Activated CD8-positive, alpha-beta T cell treated with anti-CD3 and anti-CD28 coated beads, Interleukin-2, amount 10 ng/mL, durations not matched to agents 7 days and 5 days (primary cell): ENCODE measurements at regions not wholly inside any gene's neighbourhood (a gene's known extent, or its start where the extent isn't known, plus 50 kb on each side); places are given as distances from the start of the nearest gene placed in this dataset.

Experiments used
- ATAC-seq: fragments of 150-1000 bp; cut with Tn5 transposase; one replicate; pipeline ENCODE4 v1.10.0; 2021; ENCODE audit warnings: moderate library complexity
- CTCF ChIA-PET: fragments of 350-600 bp; sonication (Branson Sonifier 250); formaldehyde crosslinking; loops from one replicate; lab custom pipeline; 2021; ENCODE audit warnings: antibody characterized with exemption; lab: Charles Lee
- POLR2A ChIA-PET: fragments of 350-600 bp; sonication (Branson Sonifier 250); formaldehyde crosslinking; loops from one replicate; lab custom pipeline; 2021; ENCODE audit warnings: antibody characterized with exemption; lab: Charles Lee
- DNase-seq: peaks from one replicate; pipeline ENCODE4 v3.0.0-alpha.2; 2020
- H3K27ac Mint-ChIP-seq: one replicate; pipeline ENCODE4 v1.8.0; 2021; ENCODE audit warnings: mild to moderate bottlenecking, mixed read lengths
- H3K27me3 Mint-ChIP-seq: one replicate; pipeline ENCODE4 v1.8.0; 2021; ENCODE audit warnings: low read depth, mixed read lengths
- H3K36me3 Mint-ChIP-seq: one replicate; pipeline ENCODE4 v1.8.0; 2021; ENCODE audit warnings: low read depth, mixed read lengths
- H3K4me1 Mint-ChIP-seq: one replicate; pipeline ENCODE4 v1.8.0; 2021; ENCODE audit warnings: low read depth, mixed read lengths
- H3K4me3 Mint-ChIP-seq: one replicate; pipeline ENCODE4 v1.8.0; 2021; ENCODE audit warnings: mild to moderate bottlenecking, mixed read lengths
- H3K9me3 Mint-ChIP-seq: one replicate; pipeline ENCODE4 v1.8.0; 2022; ENCODE audit warnings: mixed read lengths; ENCODE audit not compliant: insufficient read depth

DNA sequence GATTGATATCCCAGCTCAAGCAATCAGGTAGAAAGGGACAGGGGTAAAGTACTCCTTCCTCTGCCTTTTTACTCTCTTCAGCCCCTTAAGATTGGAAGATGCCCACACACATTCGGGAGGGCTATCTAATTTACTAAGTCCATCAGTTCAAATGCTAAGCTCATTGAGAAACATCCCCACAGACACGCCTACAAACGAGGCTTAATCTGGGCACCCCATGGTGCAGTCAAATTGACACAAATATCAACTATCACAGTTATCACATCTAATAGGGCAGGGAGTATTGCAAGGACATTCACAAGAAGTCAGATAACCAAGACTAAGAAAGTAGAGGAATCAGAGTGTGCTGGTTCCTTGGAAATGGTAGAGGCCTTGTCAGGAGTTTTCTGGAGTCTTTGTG, 437.8 kb upstream of the AZI2 start:
- ChIA-PET POLR2A (no interaction called here), CTCF (no interaction called here)
- Mint-ChIP-seq H3K9me3 (no peaks in the 10 kb centered on the region), H3K4me1 (no peaks in the 10 kb centered on the region), H3K36me3 (no peaks in the 10 kb centered on the region), H3K4me3 (no peak overlapping the region), H3K27ac (no peak overlapping the region), H3K27me3 (no peaks in the 10 kb centered on the region)
- ATAC-seq (no peak), DNase-seq (no peak)

DNA sequence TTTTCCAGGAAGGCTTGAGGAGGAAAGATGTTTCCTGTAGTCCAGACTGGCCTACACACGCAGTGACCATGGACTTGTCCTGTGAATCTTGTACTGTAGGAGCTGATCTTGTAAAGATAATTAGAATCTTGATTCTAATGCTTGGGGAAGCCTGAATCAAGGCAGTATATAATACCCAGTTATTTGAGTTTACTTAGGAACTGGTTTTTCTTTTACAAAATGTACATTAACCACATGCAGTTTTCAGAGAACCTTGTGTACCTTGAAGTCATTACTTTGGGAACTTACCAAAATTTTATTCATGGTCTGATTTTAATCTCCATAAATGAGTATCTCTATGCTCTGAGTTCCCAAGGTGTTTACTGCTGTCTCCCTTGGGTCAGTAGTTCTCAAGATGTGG, 439.9 kb upstream of the AZI2 start:
- no peak overlapping the region for H3K4me3 Mint-ChIP-seq
- H3K36me3 Mint-ChIP-seq = no peaks in the 10 kb centered on the region
- no peaks in the 10 kb centered on the region for H3K9me3 Mint-ChIP-seq
- no peak for ATAC-seq
- no peak overlapping the region for H3K27ac Mint-ChIP-seq
- H3K4me1 Mint-ChIP-seq = no peaks in the 10 kb centered on the region
- CTCF ChIA-PET = no interaction called here
- no peaks in the 10 kb centered on the region for H3K27me3 Mint-ChIP-seq
- no peak for DNase-seq
- POLR2A ChIA-PET = no interaction called here

DNA sequence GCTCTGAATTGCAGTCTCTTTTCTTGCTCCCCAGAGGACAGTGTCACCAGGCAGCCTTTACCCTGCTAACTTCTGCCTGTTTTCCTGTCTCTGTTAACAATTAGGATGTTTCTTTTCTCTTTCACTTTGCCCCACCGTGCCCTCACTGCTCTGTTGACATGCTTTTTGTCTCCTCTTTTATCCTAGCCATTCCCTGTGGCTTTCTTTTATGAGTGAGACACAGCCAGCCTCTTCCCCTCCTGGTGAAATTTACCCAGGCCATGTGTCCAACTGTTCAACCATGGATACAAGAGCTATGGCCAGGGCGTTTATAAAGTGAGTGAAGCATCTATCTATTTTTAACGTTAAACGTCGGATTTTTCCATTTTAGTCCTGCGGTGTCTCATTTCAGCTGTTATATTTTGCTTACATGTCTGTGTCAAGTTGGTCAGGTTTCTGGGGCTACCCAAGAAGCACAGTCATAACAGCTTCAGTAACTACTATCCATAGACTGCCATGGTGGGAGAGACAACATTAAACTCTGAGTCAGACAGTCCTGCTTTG, 443.2 kb upstream of the AZI2 start:
- H3K4me3 Mint-ChIP-seq = no peak overlapping the region
- no peaks in the 10 kb centered on the region for H3K27me3 Mint-ChIP-seq
- ChIA-PET CTCF (no interaction called here), POLR2A (no interaction called here)
- DNase-seq (no peak), ATAC-seq (no peak)
- no peaks in the 10 kb centered on the region for H3K36me3 Mint-ChIP-seq
- H3K4me1 Mint-ChIP-seq = no peaks in the 10 kb centered on the region
- H3K27ac Mint-ChIP-seq = no peak overlapping the region
- H3K9me3 Mint-ChIP-seq = no peaks in the 10 kb centered on the region

DNA sequence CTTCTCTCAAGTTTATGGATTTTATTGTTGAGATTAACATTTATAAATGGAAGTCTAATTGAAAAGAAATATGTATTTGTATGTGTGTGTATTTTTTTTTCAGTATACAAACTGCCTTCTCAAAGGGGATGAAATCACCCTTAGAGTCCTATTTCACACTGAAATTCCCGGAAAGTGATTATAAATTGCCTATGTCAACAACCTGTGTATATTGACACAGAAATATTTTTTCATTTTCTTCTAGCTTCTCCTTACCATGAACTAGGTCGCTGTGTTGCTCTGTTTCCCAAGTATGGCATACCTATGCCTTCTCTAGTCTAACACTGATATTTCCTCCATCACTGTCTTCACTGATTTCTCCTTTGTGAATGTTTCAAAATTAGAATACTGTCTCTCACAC, 444.0 kb upstream of the AZI2 start:
- DNase-seq = no peak
- ChIA-PET CTCF (no interaction called here), POLR2A (no interaction called here)
- H3K4me1 Mint-ChIP-seq = no peaks in the 10 kb centered on the region
- H3K4me3 Mint-ChIP-seq = no peak overlapping the region
- no peaks in the 10 kb centered on the region for H3K36me3 Mint-ChIP-seq
- no peak overlapping the region for H3K27ac Mint-ChIP-seq
- H3K9me3 Mint-ChIP-seq = no peaks in the 10 kb centered on the region
- no peak for ATAC-seq
- H3K27me3 Mint-ChIP-seq = no peaks in the 10 kb centered on the region

DNA sequence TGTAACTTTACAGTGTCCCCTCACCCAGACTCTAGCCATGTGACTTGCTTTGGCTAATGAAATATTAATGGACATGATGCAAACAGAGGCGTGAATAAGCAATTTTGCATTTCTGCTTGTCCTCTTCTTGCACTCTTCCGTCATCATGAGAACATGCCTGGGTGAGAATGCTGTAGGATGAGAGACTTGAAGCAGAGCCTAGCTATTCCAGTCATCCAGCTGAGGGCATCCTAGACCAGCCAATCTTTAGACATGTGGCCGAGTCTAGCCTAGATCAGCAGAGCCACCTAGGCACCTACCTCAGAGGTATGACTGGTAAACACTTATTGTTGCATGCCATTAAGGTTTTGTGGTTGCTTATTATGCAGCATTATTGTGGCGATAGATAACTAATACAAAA, 450.5 kb upstream of the AZI2 start:
- ChIA-PET POLR2A (no interaction called here), CTCF (no interaction called here)
- ATAC-seq (no peak), DNase-seq (no peak)
- no peak overlapping the region for H3K4me3 Mint-ChIP-seq
- H3K27ac Mint-ChIP-seq = no peak overlapping the region
- no peaks in the 10 kb centered on the region for H3K27me3 Mint-ChIP-seq
- no peaks in the 10 kb centered on the region for H3K4me1 Mint-ChIP-seq
- H3K9me3 Mint-ChIP-seq = no peaks in the 10 kb centered on the region
- H3K36me3 Mint-ChIP-seq = no peaks in the 10 kb centered on the region

DNA sequence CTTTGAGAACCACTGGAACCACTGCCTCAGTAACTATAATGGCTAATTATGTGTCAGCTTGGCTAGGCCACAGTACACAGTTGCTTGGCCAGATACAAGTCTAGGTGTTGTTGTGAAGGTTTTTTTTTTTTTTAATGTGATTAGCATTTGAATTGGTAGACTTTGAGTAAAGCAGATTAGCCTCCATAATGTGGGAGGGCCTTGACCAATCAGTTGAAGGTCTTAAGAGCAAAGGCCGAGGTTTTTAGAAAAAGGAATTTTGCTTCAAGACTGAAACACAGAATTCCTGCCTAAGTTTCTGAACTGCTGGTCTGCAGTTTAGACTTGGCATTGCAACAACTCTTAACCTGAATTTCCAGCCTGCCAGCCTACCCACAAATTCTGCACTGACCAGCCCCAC, 451.6 kb upstream of the AZI2 start:
- ChIA-PET POLR2A (no interaction called here), CTCF (no interaction called here)
- Mint-ChIP-seq H3K27me3 (no peaks in the 10 kb centered on the region), H3K27ac (no peak overlapping the region), H3K4me3 (no peak overlapping the region), H3K9me3 (no peaks in the 10 kb centered on the region), H3K4me1 (no peaks in the 10 kb centered on the region), H3K36me3 (no peaks in the 10 kb centered on the region)
- ATAC-seq = no peak
- no peak for DNase-seq

DNA sequence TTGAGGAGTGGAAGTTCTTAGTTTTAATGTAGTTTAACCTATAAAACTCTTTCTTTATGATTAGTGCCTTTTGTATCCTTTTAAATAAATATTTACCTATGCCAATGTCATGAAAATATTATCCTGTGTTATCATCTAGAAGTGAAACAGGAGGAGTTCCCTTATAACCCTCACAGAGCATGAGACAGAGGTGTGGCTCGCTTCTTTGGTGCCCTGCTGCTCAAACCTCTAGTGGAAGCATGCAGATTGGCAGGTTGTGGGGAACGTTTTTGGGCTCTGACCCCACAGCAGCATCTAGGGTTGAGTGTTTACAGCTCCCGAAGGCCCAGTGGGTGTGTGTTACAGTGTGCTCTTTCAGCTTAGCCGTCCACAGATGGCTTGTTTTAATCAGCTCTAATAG, 459.4 kb upstream of the AZI2 start:
- H3K4me1 Mint-ChIP-seq = no peaks in the 10 kb centered on the region
- ChIA-PET POLR2A (no interaction called here), CTCF (no interaction called here)
- H3K36me3 Mint-ChIP-seq = no peaks in the 10 kb centered on the region
- DNase-seq (no peak), ATAC-seq (no peak)
- H3K27ac Mint-ChIP-seq = no peak overlapping the region
- H3K4me3 Mint-ChIP-seq = no peak overlapping the region
- no peaks in the 10 kb centered on the region for H3K9me3 Mint-ChIP-seq
- H3K27me3 Mint-ChIP-seq = no peaks in the 10 kb centered on the region

DNA sequence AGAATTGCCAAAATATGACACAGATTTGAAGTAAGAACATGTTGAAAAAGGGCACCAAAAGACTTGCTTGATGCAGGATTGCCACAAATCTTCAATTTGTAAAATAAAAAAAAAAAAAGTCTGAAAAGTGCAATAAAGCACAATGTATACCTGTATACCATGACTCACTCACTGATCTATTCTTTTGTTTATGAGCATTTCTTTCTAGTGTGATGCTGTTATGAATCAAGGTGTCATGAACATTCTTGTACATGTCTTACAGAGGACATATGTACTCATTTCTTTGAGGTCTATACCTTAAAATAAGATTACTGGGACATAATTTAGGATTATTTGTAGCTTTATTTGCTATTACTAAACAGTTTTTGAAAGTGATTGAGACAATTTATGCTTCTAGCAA, 464.9 kb upstream of the RBMS3 start:
- Mint-ChIP-seq H3K4me1 (no peaks in the 10 kb centered on the region), H3K36me3 (no peaks in the 10 kb centered on the region), H3K27me3 (no peaks in the 10 kb centered on the region), H3K27ac (no peak overlapping the region), H3K4me3 (no peak overlapping the region), H3K9me3 (no peaks in the 10 kb centered on the region)
- POLR2A ChIA-PET = no interaction called here
- CTCF ChIA-PET = no interaction called here
- no peak for ATAC-seq
- no peak for DNase-seq

DNA sequence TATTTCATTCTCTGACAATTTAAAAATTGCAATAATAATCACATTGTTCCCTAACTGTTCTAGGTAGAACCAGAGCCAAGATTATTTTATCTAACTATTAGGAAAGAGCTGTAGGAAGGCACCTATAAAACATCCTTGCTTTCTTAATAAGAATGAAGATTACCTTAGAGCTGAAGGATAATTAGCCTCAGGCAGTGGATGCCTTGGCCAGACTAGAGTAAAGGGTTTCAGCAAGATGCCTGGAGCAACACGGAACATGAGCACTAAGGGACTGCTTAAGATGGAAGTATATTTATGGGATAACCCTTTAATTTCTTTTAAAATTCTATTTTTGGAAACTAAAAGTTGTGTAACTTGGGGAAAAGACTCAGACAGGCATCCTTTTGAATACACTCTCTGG, 456.6 kb upstream of the RBMS3 start:
- no peaks in the 10 kb centered on the region for H3K27me3 Mint-ChIP-seq
- H3K4me1 Mint-ChIP-seq = no peaks in the 10 kb centered on the region
- H3K9me3 Mint-ChIP-seq = no peaks in the 10 kb centered on the region

DNA sequence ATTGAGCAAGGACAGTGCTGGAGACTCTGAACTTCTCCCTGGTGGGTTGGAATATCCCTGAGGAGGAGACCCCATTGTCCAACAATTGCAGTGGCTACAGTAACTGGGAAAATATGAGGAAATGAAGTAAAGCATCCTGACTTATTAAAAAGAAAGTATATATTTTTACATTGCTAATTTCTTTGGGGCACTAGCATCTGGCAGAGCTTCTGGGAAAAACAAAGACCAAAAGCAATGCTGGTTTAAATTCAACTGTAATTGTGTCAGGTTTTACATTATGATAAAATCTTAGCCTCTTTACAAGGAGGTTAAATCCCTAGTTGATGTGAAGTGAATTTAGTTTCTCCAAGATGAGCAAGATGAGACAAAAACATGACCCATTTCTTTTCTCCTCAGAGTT, 454.0 kb upstream of the RBMS3 start:
- ATAC-seq (no peak), DNase-seq (no peak)
- CTCF ChIA-PET = no interaction called here
- Mint-ChIP-seq H3K4me3 (no peak overlapping the region), H3K27me3 (no peaks in the 10 kb centered on the region), H3K27ac (no peak overlapping the region), H3K9me3 (peaks cover 6% of the 10 kb centered on the region), H3K36me3 (no peaks in the 10 kb centered on the region), H3K4me1 (no peaks in the 10 kb centered on the region)
- POLR2A ChIA-PET = no interaction called here

More for the DNA sequence above, 456.6 kb upstream of the RBMS3 start:
- no peaks in the 10 kb centered on the region for H3K36me3 Mint-ChIP-seq
- ChIA-PET CTCF (no interaction called here), POLR2A (no interaction called here)
- no peak overlapping the region for H3K4me3 Mint-ChIP-seq
- no peak overlapping the region for H3K27ac Mint-ChIP-seq
- DNase-seq = no peak
- no peak for ATAC-seq

DNA sequence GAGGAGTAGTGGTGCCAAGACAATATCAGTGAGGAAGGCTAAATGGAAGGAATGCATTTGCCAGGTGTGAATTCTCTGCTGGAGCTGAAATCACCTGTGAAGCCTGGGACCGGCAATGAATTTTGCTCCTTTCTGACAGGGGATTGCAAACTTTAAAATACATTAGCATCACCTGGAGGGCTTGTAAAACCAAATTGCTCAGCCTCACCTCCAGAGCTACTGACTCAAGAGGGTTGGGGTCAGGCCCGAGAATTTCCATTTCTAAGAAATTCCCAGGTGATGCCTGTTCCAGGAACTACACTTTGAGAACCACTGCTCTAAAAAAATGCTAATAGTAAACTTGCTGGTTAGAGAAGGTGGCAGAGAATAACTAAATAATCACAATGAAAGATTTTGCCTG, 445.6 kb upstream of the RBMS3 start:
- Mint-ChIP-seq H3K36me3 (no peaks in the 10 kb centered on the region), H3K4me1 (no peaks in the 10 kb centered on the region), H3K4me3 (no peak overlapping the region), H3K27me3 (no peaks in the 10 kb centered on the region), H3K9me3 (no peaks in the 10 kb centered on the region), H3K27ac (no peak overlapping the region)
- DNase-seq = no peak
- ChIA-PET CTCF (no interaction called here), POLR2A (no interaction called here)
- no peak for ATAC-seq

DNA sequence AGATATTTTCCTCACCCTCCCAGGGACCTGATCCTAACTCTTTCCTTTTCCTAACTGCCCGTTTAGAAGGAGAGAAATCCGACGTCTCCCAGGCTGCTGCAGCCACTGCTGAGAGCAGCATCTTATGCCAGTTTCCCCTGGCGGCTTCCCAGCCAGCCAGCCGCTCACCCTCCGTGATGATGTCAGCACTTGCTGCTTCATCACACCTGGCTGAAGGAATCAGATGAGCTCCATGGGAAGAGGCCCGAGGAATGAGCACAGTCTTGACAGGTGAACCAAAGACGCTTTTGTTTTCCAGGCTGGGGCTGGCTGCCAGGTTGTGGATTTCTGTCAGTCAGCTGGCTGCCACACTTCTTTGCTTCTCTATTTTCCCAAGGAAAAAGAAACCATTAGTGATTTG, 445.1 kb upstream of the RBMS3 start:
- no peaks in the 10 kb centered on the region for H3K9me3 Mint-ChIP-seq
- no peak for DNase-seq
- no peaks in the 10 kb centered on the region for H3K27me3 Mint-ChIP-seq
- H3K27ac Mint-ChIP-seq = no peak overlapping the region
- no peaks in the 10 kb centered on the region for H3K36me3 Mint-ChIP-seq
- ChIA-PET POLR2A (no interaction called here), CTCF (no interaction called here)
- H3K4me1 Mint-ChIP-seq = no peaks in the 10 kb centered on the region
- H3K4me3 Mint-ChIP-seq = no peak overlapping the region
- no peak for ATAC-seq

DNA sequence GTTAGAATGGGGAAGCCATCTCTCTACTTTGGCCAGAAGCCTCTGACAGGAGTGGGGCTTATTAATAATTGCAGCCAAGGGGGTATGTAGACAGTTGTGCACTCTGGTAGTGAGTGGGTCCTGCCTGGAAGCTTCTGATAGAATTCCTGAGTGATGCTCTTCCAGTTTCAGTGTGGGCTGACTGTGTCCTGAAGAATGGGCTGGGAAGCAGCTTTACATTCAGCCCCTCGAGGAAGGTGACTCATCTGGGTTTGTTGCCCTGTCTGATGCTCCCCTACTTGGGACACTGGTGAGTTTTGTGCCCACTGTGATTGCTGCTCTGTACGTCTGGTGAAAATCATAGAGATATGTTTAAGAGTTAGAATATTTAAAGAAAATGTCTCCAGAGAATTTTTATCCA, 444.7 kb upstream of the RBMS3 start:
- CTCF ChIA-PET = no interaction called here
- H3K27me3 Mint-ChIP-seq = no peaks in the 10 kb centered on the region
- no peaks in the 10 kb centered on the region for H3K36me3 Mint-ChIP-seq
- H3K27ac Mint-ChIP-seq = no peak overlapping the region
- POLR2A ChIA-PET = no interaction called here
- ATAC-seq = no peak
- no peaks in the 10 kb centered on the region for H3K9me3 Mint-ChIP-seq
- H3K4me3 Mint-ChIP-seq = no peak overlapping the region
- no peaks in the 10 kb centered on the region for H3K4me1 Mint-ChIP-seq
- DNase-seq = no peak
